Type B pancreatic cell (in vitro differentiated cells): ENCODE measurements at regions not wholly inside any gene's neighbourhood (a gene's known extent, or its start where the extent isn't known, plus 50 kb on each side); places are given as distances from the start of the nearest gene placed in this dataset.
"Not testable (repeated sequence)": the region's sequence is repeated elsewhere in the genome, so short reads cannot be mapped to it uniquely, and the experiment has no call there.

Source experiments
- DNase-seq: peaks from one replicate; pipeline ENCODE4 v3.0.0; 2021; ENCODE audit warnings: mixed read lengths; ENCODE audit not compliant: unreplicated experiment; ENCODE audit errors: extremely low spot score
- H3K27ac Mint-ChIP-seq: 2 replicates; pipeline ENCODE4 v1.8.0; 2021; ENCODE audit warnings: mild to moderate bottlenecking, mixed read lengths
- H3K27me3 Mint-ChIP-seq: 2 replicates; pipeline ENCODE4 v1.8.0; 2021; ENCODE audit warnings: mixed read lengths
- H3K36me3 Mint-ChIP-seq: 2 replicates; pipeline ENCODE4 v1.8.0; 2021; ENCODE audit warnings: mixed read lengths
- H3K4me1 Mint-ChIP-seq: one replicate; pipeline ENCODE4 v1.8.0; 2021; ENCODE audit warnings: mixed read lengths; ENCODE audit not compliant: unreplicated experiment
- H3K4me3 Mint-ChIP-seq: 2 replicates; pipeline ENCODE4 v1.8.0; 2021; ENCODE audit warnings: mild to moderate bottlenecking, mixed read lengths
- H3K9me3 Mint-ChIP-seq: 2 replicates; pipeline ENCODE4 v1.8.0; 2021; ENCODE audit warnings: mixed read lengths
- CTCF ChIP-seq: fragments of 200-600 bp; sonication (generic); conservative IDR thresholded peaks from 2 replicates; pipeline ENCODE4 v1.5.0; 2021; ENCODE audit warnings: antibody characterized with exemption, mild to moderate bottlenecking

- no peaks in the 10 kb centered on the region for H3K9me3 Mint-ChIP-seq
- peaks cover 21% of the 10 kb centered on the region for H3K27me3 Mint-ChIP-seq
- no peak overlapping the region for H3K4me3 Mint-ChIP-seq
- DNase-seq = no peak
- H3K36me3 Mint-ChIP-seq = no peaks in the 10 kb centered on the region
- peaks cover 9% of the 10 kb centered on the region for H3K4me1 Mint-ChIP-seq
- TF ChIP-seq CTCF = no peak
- no peak overlapping the region for H3K27ac Mint-ChIP-seq
Measured at GRCh38 chr17:71440513-71440912, 680.3 kb upstream of the SOX9 start.

- Mint-ChIP-seq H3K27ac (no peak overlapping the region), H3K4me1 (peaks cover 9% of the 10 kb centered on the region), H3K9me3 (no peaks in the 10 kb centered on the region), H3K4me3 (no peak overlapping the region), H3K27me3 (peaks cover 17% of the 10 kb centered on the region), H3K36me3 (no peaks in the 10 kb centered on the region)
- TF ChIP-seq CTCF = no peak
- DNase-seq = no peak
Measured at GRCh38 chr17:71441098-71441497, 679.7 kb upstream of the SOX9 start.

- Mint-ChIP-seq H3K36me3 (no peaks in the 10 kb centered on the region), H3K27ac (no peak overlapping the region), H3K27me3 (peaks cover 4% of the 10 kb centered on the region), H3K4me3 (no peak overlapping the region), H3K4me1 (no peaks in the 10 kb centered on the region), H3K9me3 (no peaks in the 10 kb centered on the region)
- TF ChIP-seq CTCF = no peak
- no peak for DNase-seq
Measured at GRCh38 chr17:71444078-71444477, 676.7 kb upstream of the SOX9 start.

GRCh38 chr17:71446645-71447437 is 674.0 kb upstream of the SOX9 start:
- no peaks in the 10 kb centered on the region for H3K36me3 Mint-ChIP-seq
- no peaks in the 10 kb centered on the region for H3K27me3 Mint-ChIP-seq
- TF ChIP-seq CTCF = no peak
- H3K9me3 Mint-ChIP-seq = no peaks in the 10 kb centered on the region
- no peak overlapping the region for H3K27ac Mint-ChIP-seq
- no peak for DNase-seq
- no peak overlapping the region for H3K4me3 Mint-ChIP-seq
- no peaks in the 10 kb centered on the region for H3K4me1 Mint-ChIP-seq

- Mint-ChIP-seq H3K27ac (no peak overlapping the region), H3K36me3 (no peaks in the 10 kb centered on the region), H3K27me3 (no peaks in the 10 kb centered on the region), H3K4me1 (no peaks in the 10 kb centered on the region), H3K9me3 (no peaks in the 10 kb centered on the region), H3K4me3 (no peak overlapping the region)
- no peak for DNase-seq
- no peak for TF ChIP-seq CTCF
Measured at GRCh38 chr17:71447644-71448043, 673.2 kb upstream of the SOX9 start.

- H3K27me3 Mint-ChIP-seq, H3K4me3 Mint-ChIP-seq, H3K27ac Mint-ChIP-seq, H3K36me3 Mint-ChIP-seq, H3K9me3 Mint-ChIP-seq, H3K4me1 Mint-ChIP-seq, DNase-seq: not testable (repeated sequence)
Measured at GRCh38 chr17:71450657-71451056, 670.2 kb upstream of the SOX9 start.
